Right atrium auricular region (tissue), 2 donors: ENCODE measurements at regions not wholly inside any gene's neighbourhood (a gene's known extent, or its start where the extent isn't known, plus 50 kb on each side); places are given as distances from the start of the nearest gene placed in this dataset.

Experiments used
- DNase-seq: peaks from one replicate; pipeline ENCODE4 v3.0.0-alpha.2; 2019; ENCODE audit warnings: low spot score
- H3K27ac ChIP-seq, 2 donors: fragments of 200-600 bp; sonication (generic); 1 replicate in 1 of 2; 2 replicates in 1 of 2; pipeline ENCODE4 v1.5.1; 2016 to 2019
- H3K27me3 ChIP-seq, 2 donors: fragments of 200-600 bp; sonication (generic); one replicate each; pipeline versions ENCODE4 v1.5.1 to v1.6.0; 2017 to 2019
- H3K36me3 ChIP-seq: fragments of 200-600 bp; sonication (generic); one replicate; pipeline ENCODE4 v1.5.1; 2016
- H3K4me1 ChIP-seq, 2 donors: fragments of 200-600 bp; sonication (generic); one replicate each; pipeline versions ENCODE4 v1.5.1 to v1.6.0; 2017 to 2019
- H3K4me3 ChIP-seq, 2 donors: fragments of 200-600 bp; sonication (generic); 1 replicate in 1 of 2; 2 replicates in 1 of 2; pipeline ENCODE4 v1.5.1; 2017 to 2019; ENCODE audit warnings: mild to moderate bottlenecking in 1 of 2, moderate library complexity in 1 of 2
- H3K9me3 ChIP-seq, 2 donors: fragments of 200-600 bp; sonication (generic); one replicate each; pipeline ENCODE4 v1.5.1; 2019
- CTCF ChIP-seq, 2 donors: fragments of 200-600 bp; sonication (generic); IDR thresholded peaks; one replicate each; pipeline ENCODE4 v1.5.1; 2019; ENCODE audit warnings: antibody characterized with exemption in 2 of 2

- no peaks in the 10 kb centered on the region for H3K4me1 ChIP-seq
- no peak for DNase-seq
- no peaks in the 10 kb centered on the region for H3K36me3 ChIP-seq
- no peak overlapping the region for H3K4me3 ChIP-seq
- no peak overlapping the region for H3K27ac ChIP-seq
- no peaks in the 10 kb centered on the region for H3K27me3 ChIP-seq
- H3K9me3 ChIP-seq: no peaks in the 10 kb centered on the region
- no peak for TF ChIP-seq CTCF (IDR thresholded peaks at IDR 0.05)
Observed at GRCh38 chr3:137343283-137343682, 385.5 kb downstream of the IL20RB start.

DNA sequence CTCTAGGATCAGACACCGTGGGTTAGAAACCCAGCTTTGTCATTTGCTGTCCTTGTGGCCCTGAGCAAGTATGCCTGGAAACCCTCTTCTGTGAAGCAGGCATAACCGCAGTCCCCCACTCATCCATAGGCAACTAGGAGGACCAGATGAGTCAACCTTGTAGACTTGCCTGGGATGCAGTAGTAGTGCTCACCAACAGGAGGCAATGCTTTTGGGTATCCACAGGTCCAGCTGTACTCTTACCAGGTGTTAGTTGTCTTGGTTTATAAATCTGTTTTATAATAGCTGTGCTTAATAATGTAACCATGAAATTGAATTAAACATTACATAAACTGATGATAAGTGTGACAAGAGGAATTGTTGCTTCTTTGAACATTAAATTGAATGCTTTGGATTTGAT is 389.3 kb downstream of the IL20RB start:
- H3K4me3 ChIP-seq: no peak overlapping the region
- H3K4me1 ChIP-seq: no peaks in the 10 kb centered on the region
- H3K36me3 ChIP-seq: no peaks in the 10 kb centered on the region
- no peak overlapping the region for H3K27ac ChIP-seq
- H3K27me3 ChIP-seq: no peaks in the 10 kb centered on the region
- H3K9me3 ChIP-seq: no peaks in the 10 kb centered on the region
- no peak for TF ChIP-seq CTCF (IDR thresholded peaks at IDR 0.05)
- DNase-seq: no peak

- Histone ChIP-seq H3K9me3 (no peaks in the 10 kb centered on the region), H3K36me3 (no peaks in the 10 kb centered on the region), H3K27ac (no peak overlapping the region), H3K4me1 (no peaks in the 10 kb centered on the region), H3K27me3 (no peaks in the 10 kb centered on the region), H3K4me3 (no peak overlapping the region)
- no peak for DNase-seq
- no peak for TF ChIP-seq CTCF (IDR thresholded peaks at IDR 0.05)
Observed at GRCh38 chr3:137347817-137348368, 390.1 kb downstream of the IL20RB start.

- H3K27ac ChIP-seq: no peak overlapping the region
- TF ChIP-seq CTCF (IDR thresholded peaks at IDR 0.05): no peak
- no peaks in the 10 kb centered on the region for H3K27me3 ChIP-seq
- H3K36me3 ChIP-seq: no peaks in the 10 kb centered on the region
- no peak overlapping the region for H3K4me3 ChIP-seq
- no peaks in the 10 kb centered on the region for H3K4me1 ChIP-seq
- H3K9me3 ChIP-seq: no peaks in the 10 kb centered on the region
- DNase-seq: no peak
Observed at GRCh38 chr3:137348936-137349335, 391.2 kb downstream of the IL20RB start.

DNA sequence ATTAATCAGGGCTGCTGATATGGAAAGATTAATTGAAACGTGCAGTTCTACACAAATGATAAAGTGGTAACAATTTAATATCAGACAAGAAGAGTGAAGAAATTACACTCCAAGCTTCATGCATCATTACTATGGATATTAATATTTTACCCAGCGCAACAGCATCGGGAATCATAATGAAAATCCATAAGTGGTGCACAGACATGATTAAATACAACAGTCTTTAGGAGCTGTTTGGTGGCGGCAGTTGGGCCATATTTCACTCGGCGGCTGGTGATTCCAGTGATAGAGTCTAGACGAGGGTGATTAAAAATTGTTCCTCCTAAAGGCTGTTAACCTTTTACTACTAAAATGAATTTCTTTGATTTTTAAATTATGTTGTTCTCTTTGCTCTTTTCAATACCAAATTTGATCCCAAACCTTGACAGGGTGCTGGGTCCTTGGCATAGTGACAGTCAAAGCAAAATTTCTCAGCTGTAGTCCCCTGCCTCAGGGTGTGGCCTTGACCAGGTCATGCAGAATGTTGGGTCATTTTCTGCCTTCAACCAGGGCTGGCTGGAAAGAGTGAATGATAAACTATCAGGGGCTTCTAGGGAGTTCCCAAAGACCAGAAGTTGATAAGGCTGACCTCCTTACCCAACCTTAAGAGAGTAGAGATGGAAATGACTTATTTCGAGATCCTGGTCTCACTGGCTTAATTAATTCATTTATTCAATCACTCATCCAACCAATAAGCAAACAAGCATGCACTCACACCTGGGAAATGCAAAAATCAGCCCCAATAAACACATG is 392.0 kb downstream of the IL20RB start:
- no peak for TF ChIP-seq CTCF (IDR thresholded peaks at IDR 0.05)
- H3K4me3 ChIP-seq: no peak overlapping the region

More for the DNA sequence above, 392.0 kb downstream of the IL20RB start:
- no peaks in the 10 kb centered on the region for H3K4me1 ChIP-seq
- DNase-seq: no peak
- no peaks in the 10 kb centered on the region for H3K36me3 ChIP-seq
- no peaks in the 10 kb centered on the region for H3K9me3 ChIP-seq
- no peaks in the 10 kb centered on the region for H3K27me3 ChIP-seq
- no peak overlapping the region for H3K27ac ChIP-seq
